ENCODE measurements at regions not wholly inside any gene's neighbourhood (a gene's known extent, or its start where the extent isn't known, plus 50 kb on each side); places are given as distances from the start of the nearest gene placed in this dataset.

DNA sequence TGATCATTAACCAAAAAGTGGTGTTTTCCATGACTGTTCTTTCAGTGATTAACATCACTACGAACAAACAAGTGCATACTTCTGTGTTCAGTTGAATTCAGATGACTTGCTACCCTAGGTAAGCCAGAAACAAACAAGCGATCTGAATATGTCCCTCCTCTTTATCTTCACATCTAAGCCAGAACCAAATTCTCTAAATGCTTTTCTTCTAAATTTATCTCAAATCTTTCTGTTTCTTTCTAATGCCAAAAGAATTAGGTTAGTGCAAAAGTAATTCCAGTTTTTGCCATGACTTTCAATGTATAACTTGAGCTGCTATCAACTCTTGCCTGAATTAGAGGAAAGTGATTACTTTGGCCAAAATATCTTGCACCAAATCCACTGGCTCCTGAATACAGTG is 481.2 kb downstream of the COL11A1 start:
- TF ChIP-seq CTCF (IDR thresholded peaks at IDR 0.05) = no peak
- TF ChIP-seq POLR2A (IDR thresholded peaks at IDR 0.05) = no peak
- no peak for TF ChIP-seq POLR2AphosphoS5 (IDR thresholded peaks at IDR 0.05)

Measured in breast epithelium (tissue), 3 donors.